Loucy (cell line): ENCODE measurements at regions not wholly inside any gene's neighbourhood (a gene's known extent, or its start where the extent isn't known, plus 50 kb on each side); places are given as distances from the start of the nearest gene placed in this dataset.

Source experiments
- H2AFZ ChIP-seq: fragments of 200-600 bp; sonication (generic); 2 replicates; pipeline ENCODE4 v1.6.0; 2016; ENCODE audit warnings: antibody characterized with exemption, mild to moderate bottlenecking, low read length, moderate library complexity
- H3F3A ChIP-seq: fragments of 200-600 bp; 2 replicates; pipeline ENCODE4 v1.6.0; 2016; ENCODE audit warnings: antibody characterized with exemption, low read depth, mild to moderate bottlenecking
- H3K27me3 ChIP-seq: fragments of 200-600 bp; sonication (generic); 2 replicates; pipeline ENCODE4 v1.6.1; 2014; ENCODE audit warnings: low read length, mild to moderate bottlenecking; ENCODE audit not compliant: insufficient read depth, poor library complexity, severe bottlenecking
- H3K36me3 ChIP-seq: fragments of 200-600 bp; sonication (generic); 2 replicates; pipeline ENCODE4 v1.6.1; 2016; ENCODE audit warnings: low read length; ENCODE audit not compliant: insufficient read depth
- H3K4me1 ChIP-seq: fragments of 200-600 bp; sonication (generic); 2 replicates; pipeline ENCODE4 v1.5.1; 2014; ENCODE audit warnings: low read length, mild to moderate bottlenecking; ENCODE audit not compliant: insufficient read depth, poor library complexity, severe bottlenecking
- H3K4me2 ChIP-seq: fragments of 200-600 bp; sonication (generic); 2 replicates; pipeline ENCODE4 v1.6.0; 2014; ENCODE audit warnings: antibody characterized with exemption, low read length, low read depth, mild to moderate bottlenecking; ENCODE audit not compliant: poor library complexity, severe bottlenecking
- H3K4me3 ChIP-seq: fragments of 200-600 bp; sonication (generic); 2 replicates; pipeline ENCODE4 v1.5.1; 2014; ENCODE audit warnings: low read length, mild to moderate bottlenecking, mixed read lengths; ENCODE audit not compliant: poor library complexity, severe bottlenecking
- H3K79me2 ChIP-seq: fragments of 200-600 bp; sonication (generic); 2 replicates; pipeline ENCODE4 v1.6.1; 2014; ENCODE audit warnings: low read length; ENCODE audit not compliant: insufficient read depth
- H3K9ac ChIP-seq: fragments of 200-600 bp; sonication (generic); 2 replicates; pipeline ENCODE4 v1.6.0; 2014; ENCODE audit warnings: mild to moderate bottlenecking, low read depth, low read length, moderate library complexity; ENCODE audit not compliant: poor library complexity, severe bottlenecking
- H3K9me2 ChIP-seq: fragments of 200-600 bp; sonication (generic); replicated peaks from 2 replicates; pipeline ENCODE4 v1.6.1; 2016; ENCODE audit warnings: low read depth, low read length, mixed read lengths
- H3K9me3 ChIP-seq: fragments of 200-600 bp; sonication (generic); 2 replicates; pipeline ENCODE4 v1.6.1; 2014; ENCODE audit warnings: mild to moderate bottlenecking, antibody characterized with exemption, low read length, low read depth; ENCODE audit not compliant: insufficient read depth
- H4K20me1 ChIP-seq: fragments of 200-600 bp; sonication (generic); 2 replicates; pipeline ENCODE4 v1.6.0; 2014; ENCODE audit warnings: antibody characterized with exemption, low read length, mild to moderate bottlenecking; ENCODE audit not compliant: insufficient read depth, poor library complexity, severe bottlenecking
- CTCF ChIP-seq: fragments of 200-600 bp; sonication (generic); conservative IDR thresholded peaks from 2 replicates; pipeline ENCODE4 v1.5.1; 2014; ENCODE audit warnings: mild to moderate bottlenecking, antibody characterized with exemption, low read length
- EZH2phosphoT487 ChIP-seq: fragments of 200-600 bp; IDR thresholded peaks from 2 replicates; pipeline ENCODE4 v1.6.1; 2018; ENCODE audit warnings: antibody characterized with exemption, mild to moderate bottlenecking, moderate library complexity, borderline replicate concordance

GRCh38 chr11:103530257-103530656, 421.0 kb downstream of the DYNC2H1 start:
- Histone ChIP-seq H4K20me1 (no peaks in the 10 kb centered on the region), H3K9me3 (no peaks in the 10 kb centered on the region), H3K4me3 (no peak overlapping the region), H3K79me2 (no peaks in the 10 kb centered on the region), H2AFZ (no peak overlapping the region), H3K36me3 (no peaks in the 10 kb centered on the region), H3K4me1 (peaks cover 17% of the 10 kb centered on the region), H3K9ac (no peak overlapping the region), H3K4me2 (no peak overlapping the region), H3F3A (no peaks in the 10 kb centered on the region), H3K27me3 (no peaks in the 10 kb centered on the region), H3K9me2 (no peaks in the 10 kb centered on the region)
- TF ChIP-seq CTCF (no peak), EZH2phosphoT487 (no peak)

DNA sequence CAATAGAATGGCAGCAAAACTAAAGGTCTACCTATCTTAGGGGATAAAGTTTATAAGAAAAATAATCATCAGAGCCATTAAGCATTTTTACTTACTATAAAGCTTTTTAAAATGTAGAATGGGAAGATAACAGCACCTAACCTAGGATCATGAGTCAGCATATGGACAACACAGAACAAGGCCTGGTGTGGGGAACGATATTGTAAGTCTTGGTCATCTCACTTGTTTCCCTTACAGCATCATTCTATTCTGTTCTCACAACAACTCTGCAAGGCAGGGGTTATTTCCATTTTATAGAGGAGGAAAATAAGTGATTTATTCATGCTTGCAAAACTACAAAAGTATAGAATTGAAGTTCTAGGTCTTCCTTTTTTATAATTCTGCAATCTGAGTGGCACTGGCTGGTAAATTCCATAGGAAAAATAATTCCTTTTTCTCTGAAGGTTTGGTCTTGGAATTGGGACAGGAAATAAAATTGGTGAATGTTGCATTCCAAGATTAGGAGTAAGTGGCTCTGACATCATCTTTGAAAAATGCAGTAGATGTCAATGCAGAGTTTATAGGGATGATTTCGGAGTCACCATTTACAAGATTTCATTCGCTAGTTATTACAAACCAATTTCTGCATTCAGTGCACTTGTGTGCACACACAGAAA, 423.0 kb downstream of the DYNC2H1 start:
- Histone ChIP-seq H2AFZ (no peak overlapping the region), H3K9me3 (no peaks in the 10 kb centered on the region)

GRCh38 chr11:103534191-103534590, 425.0 kb downstream of the DYNC2H1 start:
- Histone ChIP-seq H3K4me1 (peaks cover 27% of the 10 kb centered on the region), H3F3A (no peaks in the 10 kb centered on the region), H3K27me3 (no peaks in the 10 kb centered on the region), H3K4me2 (no peak overlapping the region), H2AFZ (no peak overlapping the region), H3K9ac (no peak overlapping the region), H3K79me2 (no peaks in the 10 kb centered on the region), H3K9me2 (no peaks in the 10 kb centered on the region), H3K9me3 (no peaks in the 10 kb centered on the region), H4K20me1 (no peaks in the 10 kb centered on the region), H3K4me3 (no peak overlapping the region), H3K36me3 (no peaks in the 10 kb centered on the region)
- TF ChIP-seq CTCF (no peak), EZH2phosphoT487 (no peak)

More for the DNA sequence above, 423.0 kb downstream of the DYNC2H1 start:
- Histone ChIP-seq H3K9ac (no peak overlapping the region), H3K4me3 (no peak overlapping the region), H3K79me2 (no peaks in the 10 kb centered on the region), H3F3A (no peaks in the 10 kb centered on the region), H3K4me1 (peaks cover 21% of the 10 kb centered on the region), H3K36me3 (no peaks in the 10 kb centered on the region), H3K4me2 (no peak overlapping the region), H3K9me2 (no peaks in the 10 kb centered on the region), H4K20me1 (no peaks in the 10 kb centered on the region), H3K27me3 (no peaks in the 10 kb centered on the region)
- TF ChIP-seq CTCF (no peak), EZH2phosphoT487 (no peak)
